GM12892 (cell line): ENCODE measurements at regions not wholly inside any gene's neighbourhood (a gene's known extent, or its start where the extent isn't known, plus 50 kb on each side); places are given as distances from the start of the nearest gene placed in this dataset.

ENCODE experiments used
- POLR2A ChIP-seq: IDR thresholded peaks from 2 replicates; pipeline ENCODE4 v1.6.1; 2011; ENCODE audit warnings: low read depth, low read length, control low read depth
- POLR2AphosphoS5 ChIP-seq: IDR thresholded peaks from 2 replicates; pipeline ENCODE4 v1.6.1; 2011; ENCODE audit warnings: low read depth, low read length, control low read depth

- TF ChIP-seq POLR2AphosphoS5 (no peak), POLR2A (no peak)
These were observed 71.8 kb upstream of the CITED2 start for GRCh38 chr6:139446138-139446715.
